Stomach smooth muscle (tissue), 2 donors: ENCODE measurements at regions not wholly inside any gene's neighbourhood (a gene's known extent, or its start where the extent isn't known, plus 50 kb on each side); places are given as distances from the start of the nearest gene placed in this dataset.

Experiments used
- H3K27ac ChIP-seq: one replicate; pipeline ENCODE4 v1.7.0; 2013; ENCODE audit warnings: mild to moderate bottlenecking, low read length, inconsistent platforms
- H3K27me3 ChIP-seq, 2 donors: one replicate each; pipeline ENCODE4 v1.7.0; 2013; ENCODE audit warnings: low read length in 2 of 2; ENCODE audit not compliant: insufficient read depth in 2 of 2, control insufficient read depth in 1 of 2
- H3K36me3 ChIP-seq, 2 donors: one replicate each; pipeline ENCODE4 v1.7.0; 2013; ENCODE audit warnings: low read length in 2 of 2; ENCODE audit not compliant: control insufficient read depth in 2 of 2, insufficient read depth in 2 of 2
- H3K4me1 ChIP-seq: one replicate; pipeline ENCODE4 v1.7.0; 2013; ENCODE audit warnings: low read length; ENCODE audit not compliant: control insufficient read depth, insufficient read depth
- H3K4me3 ChIP-seq, 2 donors: one replicate each; pipeline ENCODE4 v1.7.0; 2013; ENCODE audit warnings: low read length in 2 of 2
- H3K9ac ChIP-seq, 2 donors: one replicate each; pipeline ENCODE4 v1.7.0; 2013; ENCODE audit warnings: low read length in 2 of 2, mild to moderate bottlenecking in 1 of 2
- H3K9me3 ChIP-seq, 2 donors: one replicate each; pipeline ENCODE4 v1.7.0; 2013; ENCODE audit warnings: low read length in 2 of 2; ENCODE audit not compliant: control insufficient read depth in 2 of 2
- donor health status: healthy.
- donor health status: Pancreatic carcinoma.

DNA sequence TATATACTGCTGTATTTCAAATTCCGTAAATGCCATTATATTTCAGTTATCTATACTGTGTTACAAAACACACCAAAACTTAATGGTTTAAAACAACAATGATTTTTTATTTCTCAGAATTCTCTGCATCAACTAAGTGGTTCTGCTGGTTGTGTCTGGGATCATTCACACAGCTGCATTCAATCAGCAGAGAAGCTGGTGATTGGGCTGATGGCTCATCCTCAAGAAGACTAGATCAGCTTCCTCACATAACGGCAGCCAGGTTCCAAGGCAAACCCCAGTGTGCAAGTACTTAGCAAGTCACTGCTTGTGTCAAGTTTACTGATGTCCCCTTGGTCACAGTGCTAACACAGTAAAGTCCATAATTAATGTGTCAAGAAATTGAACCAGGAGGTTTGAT, 86.3 kb upstream of the VANGL1 start:
- H3K9ac ChIP-seq = no peak overlapping the region
- H3K9me3 ChIP-seq = no peaks in the 10 kb centered on the region
- no peaks in the 10 kb centered on the region for H3K4me1 ChIP-seq
- no peak overlapping the region for H3K27ac ChIP-seq
- H3K36me3 ChIP-seq = no peaks in the 10 kb centered on the region
- H3K4me3 ChIP-seq = no peak overlapping the region
- no peaks in the 10 kb centered on the region for H3K27me3 ChIP-seq

DNA sequence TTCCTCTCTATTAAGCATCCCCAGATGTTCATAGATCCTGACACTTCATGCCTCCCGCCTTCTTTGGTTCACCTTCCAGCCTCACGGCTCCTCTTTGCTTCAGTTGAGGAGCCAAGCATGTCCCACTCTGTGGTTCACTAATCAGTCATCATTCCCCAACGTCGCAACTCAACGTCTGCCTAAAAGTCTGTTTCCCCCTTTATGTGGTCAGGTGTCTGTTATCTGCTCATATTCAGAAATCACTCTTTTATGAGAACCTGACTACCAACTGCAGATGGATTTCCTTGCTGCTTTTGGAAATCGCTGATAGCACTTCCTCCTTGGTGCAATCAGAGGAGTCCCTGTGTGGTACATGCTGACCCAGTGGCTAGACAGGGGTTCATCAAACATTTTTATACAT, 94.1 kb upstream of the VANGL1 start:
- Histone ChIP-seq H3K4me3 (no peak overlapping the region), H3K4me1 (no peaks in the 10 kb centered on the region), H3K27me3 (no peaks in the 10 kb centered on the region), H3K9ac (no peak overlapping the region), H3K27ac (no peak overlapping the region), H3K9me3 (no peaks in the 10 kb centered on the region), H3K36me3 (no peaks in the 10 kb centered on the region)

DNA sequence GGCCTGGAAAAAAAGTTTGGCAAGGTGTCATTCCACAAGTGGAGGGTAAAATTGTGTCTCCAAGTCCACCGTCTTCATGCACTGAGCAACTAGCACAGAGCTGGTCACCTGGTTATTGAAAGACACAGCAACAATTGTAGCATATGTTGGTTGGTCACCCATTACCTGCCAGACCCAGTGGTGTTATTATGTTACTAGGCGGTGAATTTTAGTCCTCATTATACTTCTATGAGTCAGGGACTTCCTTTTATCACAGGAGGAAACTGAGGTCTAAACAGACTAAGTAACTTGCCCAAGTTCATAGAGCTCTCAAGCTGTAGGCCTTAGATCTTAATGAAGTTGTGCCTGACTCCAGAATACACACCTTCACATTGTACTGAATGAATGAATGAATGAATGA, 94.9 kb upstream of the VANGL1 start:
- H3K27me3 ChIP-seq = no peaks in the 10 kb centered on the region
- no peaks in the 10 kb centered on the region for H3K4me1 ChIP-seq
- no peak overlapping the region for H3K4me3 ChIP-seq
- H3K9ac ChIP-seq = no peak overlapping the region
- H3K9me3 ChIP-seq = no peaks in the 10 kb centered on the region
- H3K36me3 ChIP-seq = no peaks in the 10 kb centered on the region
- no peak overlapping the region for H3K27ac ChIP-seq

DNA sequence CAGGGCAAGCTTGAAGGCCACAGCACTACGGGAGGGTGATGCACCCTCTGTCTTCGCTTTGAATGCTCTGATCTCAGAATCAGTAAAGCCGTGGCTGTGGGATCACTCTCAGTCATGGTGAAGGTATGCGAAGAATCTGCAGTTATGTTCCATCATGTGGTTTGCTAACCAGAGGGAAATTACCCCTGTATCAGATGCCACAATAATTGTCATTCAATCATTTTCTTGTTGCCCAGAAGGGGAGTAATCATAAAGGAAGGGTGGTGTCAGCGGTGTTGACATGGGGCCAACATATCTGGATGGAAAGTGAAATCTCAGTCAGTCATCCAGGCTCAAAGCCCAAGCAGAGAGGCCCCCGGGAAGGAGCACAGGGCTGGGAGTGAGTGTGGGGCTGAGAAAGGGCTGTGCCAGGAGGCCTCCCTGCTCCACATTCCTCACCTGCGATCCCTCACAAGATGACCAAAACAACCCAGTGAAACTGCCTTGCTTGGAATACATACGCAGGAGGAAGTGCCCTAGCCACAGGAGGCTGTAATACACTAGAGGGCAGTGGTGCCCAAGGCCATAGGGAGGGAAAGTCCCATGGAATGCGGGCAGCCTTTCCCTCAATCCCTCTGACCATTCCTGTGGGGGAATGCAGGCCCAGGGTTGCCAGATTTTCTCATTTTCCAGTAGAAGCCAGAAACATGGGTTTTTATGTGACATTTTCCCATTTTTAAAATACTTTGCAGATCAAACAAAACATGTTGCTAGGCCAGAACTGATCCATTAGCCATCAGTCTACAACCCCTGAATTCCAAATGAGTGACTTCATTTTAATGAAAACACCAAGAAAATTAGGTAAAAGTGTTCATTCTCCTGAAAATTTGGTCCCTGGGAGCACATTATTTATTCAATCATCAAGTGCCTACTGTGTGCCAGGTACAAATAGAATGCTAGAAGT, 95.7 kb upstream of the VANGL1 start:
- Histone ChIP-seq H3K27ac (no peak overlapping the region), H3K27me3 (no peaks in the 10 kb centered on the region), H3K36me3 (no peaks in the 10 kb centered on the region), H3K4me1 (no peaks in the 10 kb centered on the region), H3K4me3 (no peak overlapping the region), H3K9ac (no peak overlapping the region), H3K9me3 (no peaks in the 10 kb centered on the region)

DNA sequence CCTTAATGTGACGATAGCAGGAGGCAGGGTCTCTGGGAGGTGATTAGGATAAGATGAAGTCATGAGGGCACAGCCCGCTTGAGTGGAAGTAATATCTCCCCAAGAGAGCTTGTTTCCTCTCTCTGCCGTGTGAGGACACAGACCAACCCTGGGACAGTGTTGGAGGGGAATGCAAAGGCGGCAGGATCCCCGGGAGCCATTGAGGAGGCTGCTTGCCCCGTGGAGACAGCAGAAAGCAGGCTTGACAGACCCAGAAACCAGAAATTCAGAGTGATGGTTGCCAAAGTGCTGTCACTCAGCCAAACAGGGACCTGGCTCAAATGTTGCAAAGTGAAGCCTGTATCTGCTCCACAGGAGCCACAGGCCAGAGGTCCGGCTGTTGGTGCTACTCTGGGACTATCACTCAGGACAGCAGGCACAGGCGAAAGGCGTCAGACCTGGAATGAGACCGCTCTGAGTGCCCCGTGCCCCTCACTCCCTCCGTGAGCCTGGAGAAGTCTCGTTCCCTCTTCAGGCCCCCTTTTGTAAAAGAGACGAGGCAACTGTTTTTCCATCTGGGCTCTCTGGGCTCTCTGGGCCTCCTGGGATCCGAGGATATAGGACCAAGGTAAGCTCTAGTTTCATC, 96.6 kb upstream of the VANGL1 start:
- Histone ChIP-seq H3K9me3 (no peaks in the 10 kb centered on the region), H3K4me1 (no peaks in the 10 kb centered on the region), H3K36me3 (no peaks in the 10 kb centered on the region), H3K4me3 (no peak overlapping the region), H3K27ac (no peak overlapping the region), H3K27me3 (no peaks in the 10 kb centered on the region), H3K9ac (no peak overlapping the region)

DNA sequence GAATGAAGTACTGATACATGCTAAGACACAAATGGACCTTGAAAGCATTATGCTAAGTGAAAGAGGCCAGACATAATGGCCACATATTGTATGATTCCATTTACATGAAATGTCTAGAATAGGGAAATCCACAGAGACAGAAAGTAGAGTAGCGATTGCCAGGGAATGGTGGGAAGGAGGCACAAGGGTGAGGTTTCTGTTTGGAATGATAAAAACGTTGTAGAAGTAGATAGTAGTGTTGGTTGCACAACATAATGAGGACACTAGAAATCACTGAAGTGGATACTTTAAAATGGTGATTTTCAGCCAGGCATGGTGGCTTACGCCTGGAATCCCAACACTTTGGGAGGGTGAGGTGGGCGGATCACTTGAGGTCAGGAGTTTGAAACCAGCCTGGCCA, 97.6 kb upstream of the VANGL1 start:
- H3K27me3 ChIP-seq = no peaks in the 10 kb centered on the region
- no peaks in the 10 kb centered on the region for H3K9me3 ChIP-seq
- H3K36me3 ChIP-seq = no peaks in the 10 kb centered on the region
- no peak overlapping the region for H3K4me3 ChIP-seq
- H3K9ac ChIP-seq = no peak overlapping the region
- H3K4me1 ChIP-seq = no peaks in the 10 kb centered on the region
- no peak overlapping the region for H3K27ac ChIP-seq

DNA sequence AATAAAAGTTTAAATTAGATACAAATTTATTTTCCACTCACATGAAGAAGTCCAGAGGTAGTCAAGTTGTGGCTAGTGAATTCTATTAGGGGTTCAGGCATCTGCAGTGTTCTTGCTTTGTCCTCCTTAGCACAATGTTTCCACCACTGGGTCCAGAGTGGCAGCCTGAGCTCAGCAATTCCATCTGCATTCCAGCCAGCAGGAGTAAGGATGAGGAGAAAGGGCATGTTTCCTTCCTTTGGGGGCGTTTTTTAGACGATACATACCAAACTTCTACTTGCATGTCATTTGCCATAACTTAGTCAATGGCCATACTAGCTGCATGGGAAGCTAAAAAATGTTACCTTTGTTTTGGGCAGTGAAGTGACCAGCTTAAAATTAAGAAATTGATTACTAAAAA, 98.5 kb upstream of the VANGL1 start:
- Histone ChIP-seq H3K4me3 (no peak overlapping the region), H3K4me1 (no peaks in the 10 kb centered on the region), H3K9ac (no peak overlapping the region), H3K27me3 (no peaks in the 10 kb centered on the region), H3K36me3 (no peaks in the 10 kb centered on the region), H3K9me3 (no peaks in the 10 kb centered on the region), H3K27ac (no peak overlapping the region)

DNA sequence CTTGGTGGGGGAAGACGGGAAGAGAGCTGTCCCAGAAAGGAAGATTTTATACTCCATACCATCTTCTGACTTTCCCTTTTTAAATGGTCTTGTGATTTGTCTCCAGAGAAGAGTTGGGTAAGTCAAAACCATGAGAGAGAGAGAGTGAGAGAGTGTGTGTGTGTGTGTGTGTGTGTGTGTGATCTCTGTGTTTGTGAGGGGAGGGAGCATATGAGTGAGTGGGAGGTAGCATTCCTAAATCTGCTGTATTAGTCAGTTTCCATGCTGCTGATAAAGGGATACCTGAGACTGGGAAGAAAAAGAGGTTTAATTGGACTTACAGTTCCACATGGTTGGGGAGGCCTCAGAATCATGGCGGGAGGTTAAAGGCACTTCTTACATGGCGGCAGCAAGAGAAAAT, 102.0 kb upstream of the VANGL1 start:
- Histone ChIP-seq H3K27me3 (no peaks in the 10 kb centered on the region), H3K4me3 (no peak overlapping the region), H3K4me1 (no peaks in the 10 kb centered on the region), H3K9ac (no peak overlapping the region), H3K9me3 (peaks cover 0 to 4% of the 10 kb centered on the region in 2 donors), H3K27ac (no peak overlapping the region), H3K36me3 (no peaks in the 10 kb centered on the region)

DNA sequence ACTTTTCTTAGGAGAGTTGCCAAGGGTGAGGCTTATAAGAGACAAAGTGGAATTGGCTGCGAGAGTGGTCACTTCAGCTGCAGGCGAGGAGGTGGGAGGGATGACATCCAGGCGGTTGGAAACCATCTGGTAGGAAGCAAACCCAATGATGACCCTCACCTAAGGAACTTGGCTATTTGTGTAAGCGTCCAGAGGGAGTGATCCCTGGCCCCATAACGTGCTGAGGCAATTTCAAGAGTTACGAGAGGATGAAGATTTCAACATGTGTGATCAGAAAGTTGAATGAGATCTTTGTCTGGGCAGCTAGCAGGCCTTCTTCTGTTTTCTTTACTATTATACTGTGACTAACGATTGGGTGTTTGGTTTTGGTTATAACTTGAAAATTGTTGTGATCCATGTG, 102.7 kb upstream of the VANGL1 start:
- no peaks in the 10 kb centered on the region for H3K27me3 ChIP-seq
- H3K27ac ChIP-seq = no peak overlapping the region
- no peak overlapping the region for H3K9ac ChIP-seq
- peaks cover 0 to 5% of the 10 kb centered on the region in 2 donors for H3K9me3 ChIP-seq
- no peaks in the 10 kb centered on the region for H3K4me1 ChIP-seq
- H3K4me3 ChIP-seq = no peak overlapping the region
- H3K36me3 ChIP-seq = no peaks in the 10 kb centered on the region

DNA sequence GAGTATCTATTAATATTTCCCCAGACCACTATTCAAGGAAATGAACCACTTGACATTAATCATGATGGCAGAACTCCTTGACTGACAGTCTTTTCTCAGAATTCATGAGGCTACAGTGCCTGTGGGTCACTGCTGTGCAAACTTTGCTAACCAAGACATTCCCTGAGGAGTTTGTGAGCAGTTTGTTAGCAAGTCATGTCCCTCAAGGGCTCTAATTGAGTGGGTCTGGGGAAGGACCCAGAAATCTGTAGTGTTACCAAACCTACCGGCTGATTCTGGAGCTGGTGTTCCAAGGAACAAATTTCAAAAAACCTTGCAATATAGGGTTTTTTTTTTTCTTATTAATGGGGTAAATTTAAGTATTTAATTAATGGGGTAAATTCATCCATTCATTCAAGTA, 103.2 kb upstream of the VANGL1 start:
- H3K27me3 ChIP-seq = no peaks in the 10 kb centered on the region
- H3K4me1 ChIP-seq = no peaks in the 10 kb centered on the region
- H3K9ac ChIP-seq = no peak overlapping the region

DNA sequence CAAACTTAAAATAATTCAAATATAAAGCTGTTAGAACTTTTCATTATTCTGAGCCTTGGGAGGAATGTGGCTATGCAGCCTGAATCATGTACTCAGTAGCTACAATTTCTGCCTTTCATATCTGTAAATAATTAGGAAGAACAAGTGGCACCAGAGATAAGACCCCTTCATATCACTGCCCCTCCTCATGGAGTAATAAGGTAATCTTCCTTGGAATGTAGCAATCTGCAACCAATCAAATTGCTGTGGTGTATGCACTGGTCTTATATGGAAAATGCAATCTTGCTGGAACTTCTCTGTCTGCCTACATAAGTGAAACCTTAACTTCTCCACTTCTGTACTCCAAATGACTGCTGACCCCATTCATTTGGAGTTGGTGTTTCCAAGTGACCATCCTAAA, 104.4 kb upstream of the VANGL1 start:
- no peaks in the 10 kb centered on the region for H3K27me3 ChIP-seq
- H3K4me3 ChIP-seq = no peak overlapping the region
- H3K9me3 ChIP-seq = peaks cover 0 to 5% of the 10 kb centered on the region in 2 donors
- H3K36me3 ChIP-seq = no peaks in the 10 kb centered on the region
- H3K4me1 ChIP-seq = no peaks in the 10 kb centered on the region
- H3K9ac ChIP-seq = no peak overlapping the region
- no peak overlapping the region for H3K27ac ChIP-seq

More for the DNA sequence above, 103.2 kb upstream of the VANGL1 start:
- Histone ChIP-seq H3K36me3 (no peaks in the 10 kb centered on the region), H3K4me3 (no peak overlapping the region), H3K27ac (no peak overlapping the region), H3K9me3 (peaks cover 0 to 5% of the 10 kb centered on the region in 2 donors)
